Endothelial cell of umbilical vein (primary cell): ENCODE measurements at regions not wholly inside any gene's neighbourhood (a gene's known extent, or its start where the extent isn't known, plus 50 kb on each side); places are given as distances from the start of the nearest gene placed in this dataset.

Experiments
- CTCF ChIP-seq, 2 donors: IDR thresholded peaks; 1 replicate in 1 of 2; 2 replicates in 1 of 2; pipeline ENCODE4 v1.5.1; 2011; ENCODE audit warnings: low read length in 2 of 2, mild to moderate bottlenecking in 2 of 2, moderate library complexity in 2 of 2, control low read depth in 1 of 2, inconsistent platforms in 1 of 2, low read depth in 1 of 2; ENCODE audit not compliant: insufficient read depth in 1 of 2; ENCODE audit errors: extremely low read depth in 1 of 2
- EZH2 ChIP-seq: IDR thresholded peaks from 2 replicates; pipeline ENCODE4 v1.6.1; 2012; ENCODE audit warnings: borderline replicate concordance, low read depth, mild to moderate bottlenecking, moderate library complexity, low read length, inconsistent platforms; ENCODE audit not compliant: severe bottlenecking
- FOS ChIP-seq: IDR thresholded peaks from 2 replicates; pipeline ENCODE4 v1.6.1; 2011; ENCODE audit warnings: mild to moderate bottlenecking, low read length, moderate library complexity, borderline replicate concordance; ENCODE audit not compliant: insufficient read depth
- MAX ChIP-seq: IDR thresholded peaks from 2 replicates; pipeline ENCODE4 v1.6.1; 2011; ENCODE audit not compliant: insufficient read depth, insufficient read length
- POLR2A ChIP-seq: IDR thresholded peaks from 2 replicates; pipeline ENCODE4 v1.6.1; 2012; ENCODE audit warnings: low read depth, mild to moderate bottlenecking, control low read depth, low read length
- POLR2AphosphoS5 ChIP-seq: IDR thresholded peaks from 2 replicates; pipeline ENCODE4 v1.6.1; 2012; ENCODE audit warnings: low read depth, mild to moderate bottlenecking, control low read depth, low read length, moderate library complexity; ENCODE audit not compliant: insufficient read depth

GRCh38 chr2:36128359-36128758 lies 227.2 kb upstream of the CRIM1 start:
- TF ChIP-seq CTCF (IDR thresholded peaks at IDR 0.05; ENCODE audit: extremely low read depth in 1 of 2, insufficient read depth in 1 of 2, low read depth in 1 of 2, low read length in 2 of 2) (no peak), POLR2AphosphoS5 (no peak), POLR2A (no peak), EZH2 (no peak), FOS (no peak), MAX (no peak)
